GM12878 (cell line): ENCODE measurements at regions not wholly inside any gene's neighbourhood (a gene's known extent, or its start where the extent isn't known, plus 50 kb on each side); places are given as distances from the start of the nearest gene placed in this dataset.

Experiments used
- ATAC-seq: fragments of 200-7000 bp; cut with Tn5 transposase; 3 replicates; pipeline ENCODE4 v1.9.1; 2020; ENCODE audit warnings: mild to moderate bottlenecking, moderate library complexity
- BruUV-seq: library from RNA; stranded (reverse); fragments of 400-500 nt; replicated peaks from 2 replicates; lab custom pipeline; 2021; lab: Mats Ljungman, UMichigan
- CTCF ChIA-PET: fragments of 300-600 bp; sonication (Branson Sonifier 250); formaldehyde crosslinking; extraction: SDS; loops from one replicate; lab custom pipeline; 2021; ENCODE audit warnings: inconsistent platforms; lab: Yijun Ruan, JAX
- POLR2A ChIA-PET: fragments of 350-600 bp; formaldehyde crosslinking; extraction: SDS; loops from one replicate; lab custom pipeline; 2021; ENCODE audit warnings: inconsistent platforms; lab: Charles Lee
- RAD21 ChIA-PET: fragments of 300-600 bp; sonication (Branson Sonifier 250); formaldehyde crosslinking; loops from one replicate; lab custom pipeline; 2023; ENCODE audit warnings: antibody characterized with exemption; ENCODE audit not compliant: unreplicated experiment; lab: Charles Lee
- SMC1A ChIA-PET: fragments of 300-600 bp; sonication (Branson Sonifier 250); formaldehyde crosslinking; loops from one replicate; lab custom pipeline; 2023; ENCODE audit not compliant: unreplicated experiment, uncharacterized antibody; lab: Charles Lee
- DNase-seq: peaks from one replicate; pipeline ENCODE4 v3.0.0-alpha.2; 2011; ENCODE audit warnings: low read depth, low spot score
- FAIRE-seq: peaks from 3 replicates; lab custom pipeline; 2011; peaks lifted over from hg19 to GRCh38; lab: Jason Lieb, UNC
- H2AFZ ChIP-seq: 2 replicates; pipeline ENCODE4 v1.6.0; 2011; ENCODE audit warnings: low read depth, low read length, control low read depth; ENCODE audit not compliant: control insufficient read depth
- H3K27ac ChIP-seq: 2 replicates; pipeline ENCODE4 v1.5.1; 2011; ENCODE audit warnings: control low read depth; ENCODE audit not compliant: control insufficient read depth, insufficient read depth
- H3K27me3 ChIP-seq, 2 experiments: replicated peaks in 1 of 2; 2 replicates each; pipeline versions ENCODE4 v1.6.0 to v1.6.1; 2011; ENCODE audit warnings: low read length in 1 of 2; ENCODE audit not compliant: control insufficient read depth in 2 of 2, insufficient read depth in 2 of 2
- H3K36me3 ChIP-seq, 2 experiments: 2 replicates each; pipeline ENCODE4 v1.5.1; 2011; ENCODE audit warnings: low read length in 1 of 2; ENCODE audit not compliant: control insufficient read depth in 2 of 2, insufficient read depth in 2 of 2
- H3K4me1 ChIP-seq: 2 replicates; pipeline ENCODE4 v1.6.1; 2011; ENCODE audit warnings: mild to moderate bottlenecking, low read length, moderate library complexity, mixed read lengths; ENCODE audit not compliant: control insufficient read depth, insufficient read depth
- H3K4me2 ChIP-seq: 2 replicates; pipeline ENCODE4 v1.6.0; 2011; ENCODE audit warnings: control low read depth; ENCODE audit not compliant: control insufficient read depth, insufficient read depth
- H3K4me3 ChIP-seq: fragments of 200-600 bp; sonication (generic); 2 replicates; pipeline ENCODE4 v1.5.1; 2016
- H3K79me2 ChIP-seq: 2 replicates; pipeline ENCODE4 v1.6.0; 2011; ENCODE audit warnings: low read length; ENCODE audit not compliant: control insufficient read depth, insufficient read depth
- H3K9ac ChIP-seq: 2 replicates; pipeline ENCODE4 v1.8.0; 2011; ENCODE audit warnings: low read length, control low read depth, mixed read lengths; ENCODE audit not compliant: control insufficient read depth, insufficient read depth
- H3K9me3 ChIP-seq: replicated peaks from 3 replicates; pipeline ENCODE4 v1.5.1; 2011; ENCODE audit warnings: mild to moderate bottlenecking, low read length; ENCODE audit not compliant: control insufficient read depth, insufficient read depth
- H4K20me1 ChIP-seq: 2 replicates; pipeline ENCODE4 v1.6.0; 2011; ENCODE audit not compliant: control insufficient read depth, insufficient read depth
- ASH2L ChIP-seq: fragments of 300-600, 200-600 bp; sonication (generic); IDR thresholded peaks from 2 replicates; pipeline ENCODE4 v1.6.1; 2017; ENCODE audit warnings: low read depth, mild to moderate bottlenecking, borderline replicate concordance
- E2F4 ChIP-seq: IDR thresholded peaks from 2 replicates; pipeline ENCODE4 v1.6.1; 2012; ENCODE audit warnings: low read depth, low read length, improper control_type of control experiment
- JUND ChIP-seq: IDR thresholded peaks from 2 replicates; pipeline ENCODE4 v1.6.1; 2012; ENCODE audit warnings: low read depth, mild to moderate bottlenecking, low read length, improper control_type of control experiment, moderate library complexity
- MEF2A ChIP-seq: IDR thresholded peaks from 2 replicates; pipeline ENCODE4 v1.6.1; 2011; ENCODE audit warnings: low read depth, mild to moderate bottlenecking, low read length, moderate library complexity; ENCODE audit not compliant: insufficient read depth
- SMAD1 ChIP-seq: fragments of 450-650 bp; IDR thresholded peaks from 2 replicates; pipeline ENCODE4 v1.6.1; 2018; ENCODE audit warnings: mild to moderate bottlenecking, low read depth; ENCODE audit not compliant: partially characterized antibody
- SMC3 ChIP-seq: IDR thresholded peaks from 2 replicates; pipeline ENCODE4 v1.6.1; 2011; ENCODE audit warnings: low read length, improper control_type of control experiment, borderline replicate concordance
- SUZ12 ChIP-seq: fragments of 200-600 bp; sonication (generic); IDR thresholded peaks from one replicate; pipeline ENCODE4 v1.6.1; 2018; ENCODE audit warnings: antibody characterized with exemption, mild to moderate bottlenecking; ENCODE audit not compliant: unreplicated experiment
- TCF7 ChIP-seq: IDR thresholded peaks from 2 replicates; pipeline ENCODE4 v1.6.1; 2014; ENCODE audit warnings: antibody characterized with exemption, borderline replicate concordance
- ZBTB11 ChIP-seq: fragments of 450-650 bp; formaldehyde crosslinking; IDR thresholded peaks from 2 replicates; pipeline ENCODE4 v1.5.0; 2022; ENCODE audit warnings: mild to moderate bottlenecking, missing genetic modification characterization
- ZBTB4 ChIP-seq: fragments of 450-650 bp; formaldehyde crosslinking; IDR thresholded peaks from 2 replicates; pipeline ENCODE4 v1.4.0; 2022; ENCODE audit warnings: mild to moderate bottlenecking, moderate library complexity
- ZNF274 ChIP-seq: IDR thresholded peaks from one replicate; pipeline ENCODE4 v1.8.0; 2011; ENCODE audit not compliant: insufficient read length, insufficient read depth
- WGBS: methylation state at CpG from one replicate; pipeline ENCODE4 v1.1.6; 2016; ENCODE audit warnings: low lambda C conversion rate; ENCODE audit not compliant: insufficient replicate concordance, insufficient coverage; ENCODE audit errors: missing lambda C conversion rate; 5-methylcytosine and 5-hydroxymethylcytosine counted together
- in situ Hi-C: fragments of 300-500 bp; cut with MboI; formaldehyde crosslinking; loops from 9 replicates; pipeline ENCODE4 v1.14.3; 2018; ENCODE audit warnings: mixed read lengths
- intact Hi-C: fragments of 100-400 bp; cut with micrococcal nuclease; formaldehyde crosslinking; loops from one replicate; pipeline ENCODE4 v1.14.2; 2022; ENCODE audit not compliant: unreplicated experiment

- no peak for TF ChIP-seq ZBTB4 (CRISPR knock-in tag)
- no peak for TF ChIP-seq SMC3
- TF ChIP-seq SMAD1, result no peak
- TF ChIP-seq JUND, result no peak
- no peak for TF ChIP-seq ZBTB11 (CRISPR knock-in tag)
- no peak for TF ChIP-seq TCF7
Measured at GRCh38 chr2:176833671-176834070, 378.9 kb upstream of the HNRNPA3 start (continued).

GRCh38 chr2:176834226-176834625 lies 378.4 kb upstream of the HNRNPA3 start:
- SMC1A ChIA-PET, result interaction anchor here (1.4 kb wide), 1 partner anchor 22 kb away, joined by 3 read pairs; no protein-coding TSS in a partner anchor
- intact Hi-C loops (loop anchor here (5.0 kb wide), 1 partner anchor 313 kb away; no protein-coding TSS in a partner anchor), in situ Hi-C loops (no loop called here)
- no TSS peak for BruUV-seq
- Histone ChIP-seq H3K79me2 (no peaks in the 10 kb centered on the region), H3K9ac (no peak overlapping the region), H3K27ac (no peak overlapping the region), H3K9me3 (no peaks in the 10 kb centered on the region), H3K4me1 (no peaks in the 10 kb centered on the region), H3K36me3 (no peaks in the 10 kb centered on the region), H4K20me1 (no peaks in the 10 kb centered on the region), H3K4me3 (no peak overlapping the region), H3K27me3 (no peaks in the 10 kb centered on the region; a peak in 1 of 4 replicates), H3K4me2 (no peak overlapping the region), H2AFZ (no peak overlapping the region)
- RAD21 ChIA-PET, result no interaction called here
- FAIRE-seq, result no peak
- WGBS, result 70% methylated on average over 3 of the region's 3 CpGs
- DNase-seq, result no peak
- POLR2A ChIA-PET, result no interaction called here
- no peak for ATAC-seq
- CTCF ChIA-PET, result no interaction called here
- no peak for TF ChIP-seq SUZ12
- no peak for TF ChIP-seq ASH2L
- TF ChIP-seq ZNF274, result no peak
- TF ChIP-seq MEF2A, result no peak
- TF ChIP-seq E2F4, result no peak
- TF ChIP-seq ZBTB4 (CRISPR knock-in tag), result no peak
